ENCODE measurements at regions not wholly inside any gene's neighbourhood (a gene's known extent, or its start where the extent isn't known, plus 50 kb on each side); places are given as distances from the start of the nearest gene placed in this dataset.

GRCh38 chr1:190578526-190578925 lies 100.9 kb upstream of the BRINP3 start:
- Histone ChIP-seq H3K27ac (no peak overlapping the region), H3K27me3 (no peaks in the 10 kb centered on the region), H3K4me3 (no peak overlapping the region), H3K9me3 (no peaks in the 10 kb centered on the region), H3K4me1 (no peaks in the 10 kb centered on the region), H3K36me3 (no peaks in the 10 kb centered on the region)
- no peak for TF ChIP-seq CTCF (IDR thresholded peaks at IDR 0.05)
- no peak for DNase-seq (ENCODE audit: low spot score)

DNA sequence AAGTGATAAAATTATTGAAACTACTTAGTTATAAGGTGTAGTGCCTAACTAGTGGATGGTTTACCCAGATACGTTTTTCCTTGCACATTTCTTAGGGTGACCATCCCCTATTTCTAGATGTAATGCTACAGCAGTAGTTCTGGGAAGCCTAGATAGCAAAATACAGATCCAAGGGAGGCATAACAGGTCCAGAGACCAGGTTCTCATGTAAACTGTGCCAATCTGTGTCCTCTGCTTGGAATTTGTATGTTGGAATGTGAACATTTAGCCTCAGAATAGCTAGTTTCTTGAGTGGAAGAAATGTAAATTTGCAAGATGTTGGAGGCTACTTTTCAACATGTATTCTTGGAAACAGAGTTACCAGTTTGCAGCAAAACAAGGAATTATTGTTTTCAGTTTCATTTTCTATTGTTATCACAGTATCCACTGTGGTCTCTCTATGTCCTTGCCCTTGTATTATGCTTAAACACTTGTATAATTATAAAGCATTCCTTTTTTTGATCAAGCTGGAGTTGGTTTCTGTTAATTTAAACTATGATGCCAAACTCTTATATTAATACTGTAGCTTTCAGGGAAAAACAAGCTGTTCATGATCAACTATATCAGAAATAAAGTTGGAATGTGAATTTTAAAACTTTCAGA lies 102.0 kb upstream of the BRINP3 start:
- no peak for DNase-seq (ENCODE audit: low spot score)
- Histone ChIP-seq H3K9me3 (no peaks in the 10 kb centered on the region), H3K27ac (no peak overlapping the region), H3K4me1 (no peaks in the 10 kb centered on the region), H3K36me3 (no peaks in the 10 kb centered on the region), H3K4me3 (no peak overlapping the region), H3K27me3 (no peaks in the 10 kb centered on the region)
- TF ChIP-seq CTCF (IDR thresholded peaks at IDR 0.05): no peak

- no peak for DNase-seq (ENCODE audit: low spot score)
- Histone ChIP-seq H3K27ac (no peak overlapping the region), H3K9me3 (no peaks in the 10 kb centered on the region), H3K36me3 (no peaks in the 10 kb centered on the region), H3K4me1 (no peaks in the 10 kb centered on the region), H3K4me3 (no peak overlapping the region), H3K27me3 (no peaks in the 10 kb centered on the region)
- no peak for TF ChIP-seq CTCF (IDR thresholded peaks at IDR 0.05)
Measured at GRCh38 chr1:190583862-190584261, 106.2 kb upstream of the BRINP3 start.

GRCh38 chr1:190588424-190588823 lies 110.8 kb upstream of the BRINP3 start:
- no peak for DNase-seq (ENCODE audit: low spot score)
- Histone ChIP-seq H3K9me3 (no peaks in the 10 kb centered on the region), H3K4me1 (no peaks in the 10 kb centered on the region), H3K27me3 (no peaks in the 10 kb centered on the region), H3K27ac (no peak overlapping the region), H3K36me3 (no peaks in the 10 kb centered on the region), H3K4me3 (no peak overlapping the region)
- no peak for TF ChIP-seq CTCF (IDR thresholded peaks at IDR 0.05)

DNA sequence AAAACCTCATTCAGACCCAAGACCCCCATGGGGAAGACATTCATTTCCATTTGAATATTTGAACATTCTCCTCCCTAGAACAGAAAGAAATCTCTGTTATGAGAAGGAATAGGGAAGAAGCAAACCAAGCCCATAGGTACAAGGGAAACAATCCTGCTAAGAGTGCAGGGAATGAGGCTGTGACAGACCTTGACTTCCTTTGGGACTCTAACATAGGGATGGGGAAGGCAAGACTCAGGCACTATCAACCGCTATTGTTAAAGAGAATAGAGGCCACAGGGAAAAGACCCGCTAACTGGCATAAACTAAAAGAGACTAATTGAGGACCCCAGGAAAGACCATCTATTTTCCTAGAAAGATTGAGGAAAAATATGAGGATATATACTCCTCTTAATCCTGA lies 117.8 kb upstream of the BRINP3 start:
- no peak overlapping the region for H3K27ac ChIP-seq
- H3K27me3 ChIP-seq: no peaks in the 10 kb centered on the region
- H3K4me1 ChIP-seq: no peaks in the 10 kb centered on the region
- H3K4me3 ChIP-seq: no peak overlapping the region
- no peaks in the 10 kb centered on the region for H3K36me3 ChIP-seq
- no peaks in the 10 kb centered on the region for H3K9me3 ChIP-seq
- no peak for TF ChIP-seq CTCF (IDR thresholded peaks at IDR 0.05)
- no peak for DNase-seq (ENCODE audit: low spot score)

GRCh38 chr1:190597294-190597693 lies 119.6 kb upstream of the BRINP3 start:
- no peak for TF ChIP-seq CTCF (IDR thresholded peaks at IDR 0.05)
- peak overlapping the region in 1 of 2 donors; percentile 66 for H3K27ac ChIP-seq
- no peaks in the 10 kb centered on the region for H3K4me1 ChIP-seq
- H3K36me3 ChIP-seq: no peaks in the 10 kb centered on the region
- H3K4me3 ChIP-seq: no peak overlapping the region
- DNase-seq (ENCODE audit: low spot score): no peak
- no peaks in the 10 kb centered on the region for H3K9me3 ChIP-seq
- no peaks in the 10 kb centered on the region for H3K27me3 ChIP-seq

Measured in right atrium auricular region (tissue), 2 donors.